ACC112 (cell line): ENCODE measurements at regions not wholly inside any gene's neighbourhood (a gene's known extent, or its start where the extent isn't known, plus 50 kb on each side); places are given as distances from the start of the nearest gene placed in this dataset.

Experiments
- H2AFZ ChIP-seq: fragments of 200-600 bp; sonication (generic); one replicate; pipeline ENCODE4 v1.6.0; 2017; ENCODE audit warnings: antibody characterized with exemption, low read length; ENCODE audit not compliant: unreplicated experiment
- H3K27ac ChIP-seq: fragments of 200-600 bp; sonication (generic); 2 replicates; pipeline ENCODE4 v1.5.1; 2014; ENCODE audit warnings: low read depth, mild to moderate bottlenecking, antibody characterized with exemption, low read length, moderate library complexity
- H3K27me3 ChIP-seq: fragments of 200-600 bp; sonication (generic); 2 replicates; pipeline ENCODE4 v1.6.1; 2014; ENCODE audit warnings: mild to moderate bottlenecking, antibody characterized with exemption, low read length, moderate library complexity, mixed read lengths; ENCODE audit not compliant: insufficient read depth
- H3K36me3 ChIP-seq: fragments of 200-600 bp; sonication (generic); 2 replicates; pipeline ENCODE4 v1.6.1; 2016; ENCODE audit warnings: mild to moderate bottlenecking, antibody characterized with exemption, low read length, moderate library complexity, mixed read lengths; ENCODE audit not compliant: insufficient read depth
- H3K4me1 ChIP-seq: fragments of 200-600 bp; sonication (generic); one replicate; pipeline ENCODE4 v1.6.1; 2016; ENCODE audit warnings: low read length, mixed read lengths; ENCODE audit not compliant: insufficient read depth, unreplicated experiment, control insufficient read depth
- H3K4me3 ChIP-seq: fragments of 200-600 bp; sonication (generic); 2 replicates; pipeline ENCODE4 v1.5.1; 2014; ENCODE audit warnings: mild to moderate bottlenecking, low read depth, low read length
- H3K79me2 ChIP-seq: fragments of 200-600 bp; sonication (generic); one replicate; pipeline ENCODE4 v1.6.0; 2016; ENCODE audit warnings: low read length; ENCODE audit not compliant: control insufficient read depth, unreplicated experiment, insufficient read depth

DNA sequence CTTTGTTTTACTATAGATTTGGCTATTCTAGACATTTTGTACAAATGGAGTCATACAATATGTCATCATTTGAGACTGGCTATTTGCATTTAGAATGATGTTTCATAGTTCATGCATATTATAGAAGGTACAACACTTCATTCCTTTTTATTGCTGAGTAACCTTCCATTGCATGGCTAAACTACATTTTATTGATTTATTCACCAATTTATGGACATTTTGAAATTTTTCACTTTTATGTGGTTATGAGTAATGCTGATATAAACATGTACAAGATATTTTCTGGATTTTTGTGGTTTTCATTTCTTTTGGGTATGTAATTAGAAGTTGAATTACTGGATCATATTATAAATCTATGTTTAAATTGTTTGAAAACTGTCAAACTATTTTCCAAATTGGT, 710.3 kb upstream of the SLITRK5 start:
- Histone ChIP-seq H3K27me3 (no peaks in the 10 kb centered on the region), H3K4me1 (no peaks in the 10 kb centered on the region), H3K36me3 (no peaks in the 10 kb centered on the region), H3K27ac (no peak overlapping the region), H3K79me2 (no peaks in the 10 kb centered on the region), H3K4me3 (no peak overlapping the region), H2AFZ (no peak overlapping the region)

DNA sequence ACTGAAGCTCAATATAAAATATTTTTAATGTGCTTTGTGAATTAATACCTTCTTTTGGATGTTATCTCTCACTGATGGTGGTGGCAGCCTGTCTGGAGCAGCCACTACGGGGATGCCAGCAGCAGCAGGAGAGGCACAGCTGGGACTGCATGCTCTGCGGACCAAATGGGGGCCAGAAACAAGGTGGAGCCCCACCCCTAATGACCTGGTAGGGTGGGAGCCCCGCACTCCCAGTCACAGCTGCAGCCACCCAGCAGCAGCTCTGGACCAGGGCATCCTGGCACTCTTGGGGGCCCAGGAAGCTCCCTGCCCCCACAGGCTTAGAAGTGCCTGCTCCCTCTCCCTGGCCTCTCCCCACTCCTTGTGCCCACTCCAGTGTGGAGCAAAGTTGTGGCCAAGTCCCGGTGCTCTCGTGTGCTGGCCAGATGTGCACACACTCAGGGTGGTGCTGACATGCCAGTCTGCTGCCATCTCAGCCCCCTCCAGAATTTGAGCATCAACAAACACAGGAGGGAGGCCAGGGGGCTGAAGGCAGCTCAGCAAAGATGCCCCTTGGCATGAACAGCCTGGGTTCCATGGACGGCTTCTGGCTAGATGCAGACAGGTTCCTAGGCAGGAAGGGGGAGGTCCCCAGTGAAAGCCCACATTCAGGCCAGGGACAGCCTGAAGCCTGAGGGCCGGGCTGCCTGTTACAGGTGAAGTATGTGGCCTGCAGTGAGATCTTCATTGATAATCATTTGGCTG, 696.7 kb upstream of the SLITRK5 start:
- H3K27ac ChIP-seq, result no peak overlapping the region
- no peaks in the 10 kb centered on the region for H3K79me2 ChIP-seq
- H3K27me3 ChIP-seq, result no peaks in the 10 kb centered on the region
- H3K4me3 ChIP-seq, result no peak overlapping the region
- no peaks in the 10 kb centered on the region for H3K4me1 ChIP-seq
- no peak overlapping the region for H2AFZ ChIP-seq
- no peaks in the 10 kb centered on the region for H3K36me3 ChIP-seq

DNA sequence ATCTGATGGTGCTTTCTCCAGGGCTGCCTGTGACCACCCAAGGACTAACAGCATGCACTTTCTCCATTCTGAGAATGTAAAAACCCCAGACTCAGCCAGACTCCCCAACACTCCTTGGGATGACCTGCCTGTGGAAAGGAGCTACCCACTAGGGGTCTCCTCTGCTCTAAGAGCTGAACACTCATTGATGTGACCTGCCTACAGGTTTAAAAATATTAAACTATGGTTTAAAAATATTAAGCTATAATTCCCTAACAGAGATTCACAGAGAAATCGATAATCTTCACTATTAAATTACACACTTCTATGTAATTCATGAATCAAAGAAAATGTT, 696.2 kb upstream of the SLITRK5 start:
- H2AFZ ChIP-seq, result no peak overlapping the region
- H3K4me1 ChIP-seq, result no peaks in the 10 kb centered on the region
- no peaks in the 10 kb centered on the region for H3K36me3 ChIP-seq
- H3K27me3 ChIP-seq, result no peaks in the 10 kb centered on the region
- no peak overlapping the region for H3K27ac ChIP-seq
- no peak overlapping the region for H3K4me3 ChIP-seq
- H3K79me2 ChIP-seq, result no peaks in the 10 kb centered on the region

DNA sequence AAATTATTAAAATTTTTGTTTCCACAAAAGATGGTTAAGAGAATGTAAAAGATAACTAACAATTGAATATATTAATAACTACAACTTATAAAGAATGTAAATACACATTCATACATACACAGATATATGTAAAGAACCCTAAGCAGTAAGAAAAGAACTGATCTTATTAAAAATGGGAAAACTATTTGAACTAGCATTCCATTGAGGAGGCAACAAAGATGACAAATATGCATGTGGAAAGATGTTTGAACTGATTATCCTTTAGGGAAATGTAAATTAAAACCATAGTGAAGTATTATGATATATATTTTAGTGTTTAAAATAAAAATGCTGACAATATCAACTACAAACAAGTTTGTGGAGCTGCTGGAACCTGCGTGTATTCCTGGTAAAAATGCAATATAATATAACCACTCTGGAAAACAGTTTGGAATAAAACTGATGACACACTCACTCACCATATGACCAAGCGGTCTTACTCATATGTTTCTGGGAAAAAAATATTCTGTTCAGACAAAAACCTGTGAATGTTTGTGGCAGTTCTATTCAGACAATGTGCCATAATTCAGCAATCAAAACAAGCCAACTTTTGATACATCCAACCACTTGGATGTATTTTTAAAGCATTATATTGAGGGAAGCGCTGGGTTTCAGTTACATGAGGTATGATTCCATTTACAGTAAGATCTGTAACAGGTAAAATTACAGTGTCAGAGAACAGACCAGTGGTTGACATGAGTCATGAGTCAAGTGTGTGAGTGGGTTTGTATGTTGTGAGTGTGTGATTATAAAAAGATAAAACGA, 694.4 kb upstream of the SLITRK5 start:
- H2AFZ ChIP-seq, result no peak overlapping the region
- H3K4me1 ChIP-seq, result no peaks in the 10 kb centered on the region
- H3K79me2 ChIP-seq, result no peaks in the 10 kb centered on the region
- H3K4me3 ChIP-seq, result no peak overlapping the region
- H3K36me3 ChIP-seq, result no peaks in the 10 kb centered on the region
- H3K27me3 ChIP-seq, result no peaks in the 10 kb centered on the region
- H3K27ac ChIP-seq, result no peak overlapping the region

DNA sequence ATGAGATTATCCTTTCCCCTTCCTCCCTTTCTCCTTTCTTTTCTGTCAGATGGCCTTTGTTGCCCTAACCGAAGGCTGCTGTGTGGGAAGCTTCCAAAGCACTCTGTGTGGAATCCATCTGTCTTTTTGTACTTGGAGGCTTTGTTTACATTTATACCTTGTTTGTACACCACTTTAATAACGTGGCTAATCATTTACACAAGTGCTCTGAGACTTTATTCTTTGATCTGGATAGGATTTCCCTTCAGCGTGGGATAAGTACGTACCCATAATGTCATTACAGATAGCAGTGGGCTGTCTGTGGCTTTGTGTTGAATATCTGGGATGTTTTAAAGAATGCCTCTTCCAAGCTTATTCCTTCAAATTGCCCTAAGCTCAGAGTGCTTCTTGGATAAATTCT, 684.7 kb upstream of the SLITRK5 start:
- H3K4me3 ChIP-seq, result no peak overlapping the region
- H3K4me1 ChIP-seq, result no peaks in the 10 kb centered on the region
- no peak overlapping the region for H2AFZ ChIP-seq
- H3K27ac ChIP-seq, result no peak overlapping the region
- H3K36me3 ChIP-seq, result no peaks in the 10 kb centered on the region
- H3K79me2 ChIP-seq, result no peaks in the 10 kb centered on the region
- no peaks in the 10 kb centered on the region for H3K27me3 ChIP-seq

DNA sequence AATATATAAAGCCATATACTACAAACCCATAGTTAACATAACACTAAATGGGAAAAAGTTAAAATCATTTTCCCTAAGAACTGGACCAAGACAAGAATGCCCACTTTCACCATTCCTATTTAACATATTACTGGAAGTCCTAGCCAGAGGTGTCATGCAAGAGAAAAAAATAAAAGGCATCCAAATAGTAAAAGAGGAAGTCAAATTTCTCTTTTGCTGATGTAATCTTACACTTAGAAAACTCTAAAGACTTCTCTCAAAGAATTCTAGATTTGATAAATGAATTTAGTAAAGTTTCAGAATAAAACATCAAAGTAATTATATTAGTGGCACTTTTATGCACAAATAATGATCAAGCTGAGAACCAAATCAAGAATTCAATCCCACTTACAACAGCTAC, 678.9 kb upstream of the SLITRK5 start:
- Histone ChIP-seq H3K36me3 (no peaks in the 10 kb centered on the region), H2AFZ (no peak overlapping the region), H3K27ac (no peak overlapping the region), H3K79me2 (no peaks in the 10 kb centered on the region), H3K27me3 (no peaks in the 10 kb centered on the region), H3K4me1 (no peaks in the 10 kb centered on the region), H3K4me3 (no peak overlapping the region)

DNA sequence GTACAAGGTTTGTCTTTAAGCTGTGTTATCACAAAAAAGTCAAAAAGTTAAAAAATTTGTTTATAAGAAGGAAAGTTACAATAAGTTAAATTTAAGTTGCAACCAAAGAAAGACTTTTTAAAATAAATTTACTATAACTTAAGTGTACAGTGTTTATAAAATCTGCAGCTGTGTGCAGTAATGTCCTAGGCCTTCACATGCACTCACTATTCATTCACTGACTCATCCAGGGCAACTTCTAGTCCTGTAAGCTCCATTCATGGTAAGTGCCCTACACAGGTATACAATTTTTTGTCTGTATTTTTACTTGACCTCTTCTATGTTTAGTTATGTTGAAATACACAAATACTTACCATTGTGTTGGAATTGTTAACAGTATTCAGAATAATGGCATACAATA, 667.9 kb upstream of the SLITRK5 start:
- Histone ChIP-seq H3K4me1 (no peaks in the 10 kb centered on the region), H3K4me3 (no peak overlapping the region), H3K79me2 (no peaks in the 10 kb centered on the region), H3K27ac (no peak overlapping the region), H3K36me3 (no peaks in the 10 kb centered on the region), H2AFZ (no peak overlapping the region), H3K27me3 (no peaks in the 10 kb centered on the region)

DNA sequence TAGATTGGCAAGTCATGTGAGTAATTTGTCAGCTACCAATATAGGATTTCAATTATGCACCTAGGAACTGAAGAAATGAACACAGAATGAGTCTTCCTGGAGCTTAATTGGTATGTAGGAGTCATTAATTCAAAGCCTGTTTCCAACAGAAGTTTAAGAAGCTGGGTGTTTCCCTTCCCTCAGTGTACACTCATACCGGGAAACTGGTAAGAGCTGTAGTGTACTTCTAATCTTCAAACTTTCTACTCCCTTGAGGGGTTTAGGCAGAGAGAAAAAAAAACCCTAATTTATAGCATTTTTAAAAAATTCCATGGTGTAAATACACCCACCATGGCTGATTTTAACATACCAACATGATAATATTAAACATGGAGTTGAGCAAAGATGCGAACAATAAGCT, 665.7 kb upstream of the SLITRK5 start:
- H3K27me3 ChIP-seq, result no peaks in the 10 kb centered on the region
- no peak overlapping the region for H2AFZ ChIP-seq
- no peak overlapping the region for H3K27ac ChIP-seq
- H3K79me2 ChIP-seq, result no peaks in the 10 kb centered on the region
- no peaks in the 10 kb centered on the region for H3K36me3 ChIP-seq
- no peak overlapping the region for H3K4me3 ChIP-seq
- no peaks in the 10 kb centered on the region for H3K4me1 ChIP-seq

DNA sequence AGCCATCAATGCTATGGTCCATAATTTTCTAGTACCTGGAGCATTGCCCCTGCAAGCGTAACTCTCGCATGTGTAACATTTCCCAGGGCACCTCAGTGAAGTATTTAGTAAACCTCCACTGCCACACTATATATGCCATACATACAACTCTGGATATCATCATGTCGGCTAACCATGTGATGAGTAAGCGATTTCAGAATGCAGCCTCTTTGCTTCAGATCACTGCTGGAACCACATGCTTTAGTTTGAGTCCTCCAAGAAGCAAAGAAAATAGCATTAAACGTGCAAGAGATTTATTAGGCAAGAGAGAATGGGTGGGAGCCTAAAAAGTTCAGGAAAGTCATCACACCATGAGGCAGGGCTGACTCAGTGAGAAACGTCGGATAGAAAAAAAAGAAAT, 635.6 kb upstream of the SLITRK5 start:
- Histone ChIP-seq H3K36me3 (no peaks in the 10 kb centered on the region), H2AFZ (no peak overlapping the region), H3K27me3 (no peaks in the 10 kb centered on the region), H3K4me3 (no peak overlapping the region), H3K27ac (no peak overlapping the region), H3K79me2 (no peaks in the 10 kb centered on the region), H3K4me1 (no peaks in the 10 kb centered on the region)

DNA sequence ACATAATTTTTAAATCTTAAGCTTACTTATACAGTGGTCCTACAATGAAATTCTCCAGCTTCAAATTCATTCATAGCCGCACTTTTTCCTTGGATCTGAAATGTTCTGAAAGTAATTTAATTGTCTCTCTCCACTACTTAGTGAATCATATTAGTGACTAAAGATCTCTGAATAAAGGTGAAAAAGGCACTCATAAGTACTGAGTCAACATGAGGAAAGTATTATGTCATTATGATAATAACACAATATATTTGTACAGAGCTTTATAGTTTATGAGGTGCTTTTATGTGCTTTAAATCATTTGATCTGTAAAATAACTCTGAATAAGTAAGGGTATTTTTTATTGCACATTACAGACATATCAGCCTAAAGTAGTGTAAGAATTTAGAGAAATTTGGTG, 628.2 kb upstream of the SLITRK5 start:
- Histone ChIP-seq H2AFZ (no peak overlapping the region), H3K36me3 (no peaks in the 10 kb centered on the region), H3K4me1 (no peaks in the 10 kb centered on the region), H3K4me3 (no peak overlapping the region), H3K79me2 (no peaks in the 10 kb centered on the region), H3K27ac (no peak overlapping the region), H3K27me3 (no peaks in the 10 kb centered on the region)

DNA sequence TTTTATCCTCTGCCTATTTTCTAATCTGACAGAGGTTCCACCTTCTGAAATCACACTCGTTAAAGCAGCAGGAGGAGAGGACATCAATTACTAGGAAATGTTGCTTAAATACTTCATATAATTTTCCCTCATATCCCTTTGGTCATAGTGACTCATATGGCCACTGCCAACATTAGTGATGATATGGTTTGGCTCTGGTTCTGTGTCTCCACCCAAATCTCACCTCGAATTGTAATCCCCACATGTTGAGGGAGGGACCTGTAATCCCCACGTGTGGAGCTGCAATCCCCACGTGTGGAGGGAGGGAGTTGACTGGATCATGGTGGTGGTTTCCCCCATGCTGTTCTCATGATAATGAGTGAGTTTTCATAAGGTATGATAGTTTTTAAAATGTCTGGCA, 618.4 kb upstream of the SLITRK5 start:
- Histone ChIP-seq H3K27ac (no peak overlapping the region), H3K36me3 (no peaks in the 10 kb centered on the region), H3K4me3 (no peak overlapping the region), H2AFZ (no peak overlapping the region), H3K27me3 (no peaks in the 10 kb centered on the region), H3K4me1 (no peaks in the 10 kb centered on the region), H3K79me2 (no peaks in the 10 kb centered on the region)
